ENCODE measurements at regions not wholly inside any gene's neighbourhood (a gene's known extent, or its start where the extent isn't known, plus 50 kb on each side); places are given as distances from the start of the nearest gene placed in this dataset.

DNA sequence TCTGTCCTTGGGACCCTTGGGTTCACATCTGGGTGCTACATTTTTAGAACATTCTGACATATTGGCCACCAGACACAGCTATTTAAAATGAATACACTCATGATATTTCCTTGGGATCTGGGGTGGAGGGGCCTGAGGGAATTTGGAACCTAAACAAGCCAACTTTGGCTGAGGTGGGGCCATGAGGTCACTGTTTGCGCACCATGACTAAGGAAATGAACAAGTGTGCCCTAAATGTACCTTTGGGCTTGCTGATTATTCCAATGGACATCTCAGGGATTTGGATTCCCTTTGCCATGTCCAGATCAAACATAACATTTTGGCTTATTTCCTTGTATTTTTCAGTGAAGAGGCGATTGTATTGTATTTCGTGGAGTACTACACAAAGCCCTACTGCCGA, 80.5 kb upstream of the SEC11C start:
- no peak for DNase-seq (ENCODE audit: extremely low read depth, low read depth)
- TF ChIP-seq CTCF (IDR thresholded peaks at IDR 0.05; ENCODE audit: low read depth, low read length) = no peak

DNA sequence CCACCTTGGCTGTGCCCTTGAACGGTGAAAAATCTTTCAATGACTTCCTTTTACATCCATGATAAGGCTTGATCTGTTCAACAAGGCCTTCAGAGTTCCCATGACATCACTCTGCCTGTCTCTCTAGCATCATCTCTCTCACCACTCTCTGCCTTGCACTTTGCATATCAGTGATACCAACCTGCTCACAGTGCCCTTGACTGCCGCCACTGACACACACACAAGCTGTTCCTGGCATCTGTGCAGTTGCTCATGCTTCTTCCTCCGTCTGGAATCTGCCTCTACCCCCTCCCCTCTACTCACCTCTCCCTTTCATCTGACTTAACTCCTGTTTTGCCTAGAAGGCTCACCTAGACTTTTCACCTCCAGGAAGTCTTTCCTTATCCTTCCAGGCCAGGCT, 79.1 kb upstream of the SEC11C start:
- TF ChIP-seq CTCF (IDR thresholded peaks at IDR 0.05; ENCODE audit: low read depth, low read length) = no peak
- no peak for DNase-seq (ENCODE audit: extremely low read depth, low read depth)

GRCh38 chr18:59061914-59062642, 77.6 kb upstream of the SEC11C start:
- no peak for TF ChIP-seq CTCF (IDR thresholded peaks at IDR 0.05; ENCODE audit: low read depth, low read length)
- no peak for DNase-seq (ENCODE audit: extremely low read depth, low read depth)

DNA sequence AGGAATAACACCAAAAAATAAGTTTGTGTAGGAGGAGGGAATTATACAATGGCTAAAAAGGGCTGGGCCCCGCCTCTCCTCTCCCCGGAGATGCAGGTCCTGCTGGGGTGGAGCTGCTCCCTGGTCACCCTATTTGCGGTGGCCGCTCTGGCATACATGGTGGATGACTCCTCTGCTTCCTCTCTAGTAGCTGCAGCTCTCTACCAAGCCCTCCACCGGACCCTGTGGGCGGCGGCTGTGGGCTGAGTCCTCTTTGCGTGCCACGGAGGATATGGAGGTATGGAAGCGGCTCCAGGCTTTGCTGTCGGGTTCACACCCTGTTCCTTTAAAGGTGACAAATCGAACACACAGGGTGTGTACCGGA, 77.1 kb upstream of the SEC11C start:
- no peak for DNase-seq (ENCODE audit: extremely low read depth, low read depth)
- no peak for TF ChIP-seq CTCF (IDR thresholded peaks at IDR 0.05; ENCODE audit: low read depth, low read length)

DNA sequence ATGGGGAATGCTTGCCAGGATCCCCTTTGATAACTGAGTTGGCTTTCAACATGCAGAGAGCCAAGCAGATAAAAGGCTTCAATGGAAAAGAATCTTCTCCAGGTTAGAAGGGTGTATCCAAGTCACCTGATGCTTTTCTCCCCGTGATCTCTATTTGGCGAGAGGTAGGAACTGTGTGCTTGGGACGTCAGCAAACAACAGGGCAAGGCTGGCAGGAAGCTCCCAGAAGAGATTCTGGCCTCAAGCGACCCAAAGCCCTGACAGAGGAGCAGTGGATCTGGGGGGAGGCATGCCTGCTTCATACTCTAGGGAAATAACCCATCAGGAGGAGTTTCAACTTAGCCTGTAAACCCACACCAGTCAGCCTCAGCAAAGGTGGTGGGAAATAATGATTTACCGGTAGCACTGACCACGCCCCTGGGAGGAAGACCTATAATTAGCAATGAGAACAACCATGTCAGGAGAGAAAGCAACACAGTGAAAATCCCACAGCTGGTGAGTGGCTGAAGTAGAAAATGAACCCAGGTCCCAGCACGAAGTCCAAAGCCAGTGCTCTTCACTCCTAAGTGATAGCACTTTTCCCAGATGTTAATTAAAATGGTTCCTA, 76.3 kb upstream of the SEC11C start:
- no peak for DNase-seq (ENCODE audit: extremely low read depth, low read depth)

GRCh38 chr18:59063912-59064311, 75.8 kb upstream of the SEC11C start:
- no peak for TF ChIP-seq CTCF (IDR thresholded peaks at IDR 0.05; ENCODE audit: low read depth, low read length)
- no peak for DNase-seq (ENCODE audit: extremely low read depth, low read depth)

More for the DNA sequence above, 76.3 kb upstream of the SEC11C start:
- no peak for TF ChIP-seq CTCF (IDR thresholded peaks at IDR 0.05; ENCODE audit: low read depth, low read length)

DNA sequence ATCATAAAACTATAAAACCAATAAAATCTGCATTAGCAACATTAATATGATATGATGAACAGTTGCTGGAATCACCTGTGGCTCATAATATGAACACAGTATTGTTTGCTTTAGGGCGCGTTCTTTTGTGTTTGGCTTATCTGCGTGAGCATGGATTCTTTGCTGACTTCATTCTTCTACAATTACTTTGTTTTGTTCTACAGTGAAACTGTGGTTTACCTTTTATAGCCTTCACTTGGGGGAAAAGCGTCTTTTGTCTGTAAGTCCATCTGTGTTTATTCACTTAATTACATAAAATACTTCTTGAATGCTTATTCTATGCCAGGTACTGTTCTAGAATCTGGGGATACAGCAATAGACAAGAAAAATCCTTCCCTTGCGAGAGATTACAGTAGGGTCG, 74.0 kb upstream of the SEC11C start:
- no peak for DNase-seq (ENCODE audit: extremely low read depth, low read depth)

More for the DNA sequence above, 74.0 kb upstream of the SEC11C start:
- TF ChIP-seq CTCF (IDR thresholded peaks at IDR 0.05; ENCODE audit: low read depth, low read length) = no peak
